NCI-H446 treated with DMSO at 0.1 percent for 48 hours (cell line): ENCODE measurements at regions not wholly inside any gene's neighbourhood (a gene's known extent, or its start where the extent isn't known, plus 50 kb on each side); places are given as distances from the start of the nearest gene placed in this dataset.
A peak's percentile ranks its signal among the peaks of the same experiment; 100 is the strongest.
"Not testable (repeated sequence)": the region's sequence is repeated elsewhere in the genome, so short reads cannot be mapped to it uniquely, and the experiment has no call there.

Experiments
- DNase-seq: peaks from one replicate; lab custom pipeline; 2025; lab: John Stamatoyannopoulos, UW

DNA sequence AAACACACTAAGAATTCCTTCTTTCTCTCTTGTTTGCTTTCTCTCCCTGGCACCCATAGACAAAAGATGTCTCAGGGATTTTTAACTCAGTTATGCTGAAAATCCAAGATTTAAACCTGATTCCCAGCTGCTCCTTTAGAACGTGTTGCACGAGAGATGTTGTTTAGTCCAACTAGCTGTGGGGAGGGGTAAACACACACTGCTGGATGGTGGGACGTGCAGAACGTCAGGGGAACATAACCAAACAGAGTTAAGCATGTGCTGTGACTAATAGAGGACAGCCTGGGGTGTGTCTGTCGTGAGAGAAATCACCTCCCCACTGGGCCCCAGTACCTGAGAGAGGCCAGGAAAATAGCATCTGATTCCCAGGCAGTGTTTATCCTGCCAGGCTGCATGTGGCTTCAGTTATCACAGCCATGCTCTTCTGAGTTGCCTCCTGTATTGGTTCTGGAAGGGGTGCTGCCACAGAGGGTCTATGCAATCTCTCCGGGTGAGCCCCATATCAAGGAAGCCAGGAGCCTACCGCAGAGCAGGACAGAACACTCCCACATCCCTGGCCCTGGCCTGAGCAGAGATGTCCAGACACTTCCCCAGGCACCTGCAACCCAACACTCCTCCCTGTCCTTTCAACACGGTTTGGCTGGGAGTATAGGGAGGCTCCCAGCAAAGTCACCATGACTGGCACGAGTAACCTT lies 112.7 kb upstream of the EGLN3 start:
- no peak for DNase-seq

DNA sequence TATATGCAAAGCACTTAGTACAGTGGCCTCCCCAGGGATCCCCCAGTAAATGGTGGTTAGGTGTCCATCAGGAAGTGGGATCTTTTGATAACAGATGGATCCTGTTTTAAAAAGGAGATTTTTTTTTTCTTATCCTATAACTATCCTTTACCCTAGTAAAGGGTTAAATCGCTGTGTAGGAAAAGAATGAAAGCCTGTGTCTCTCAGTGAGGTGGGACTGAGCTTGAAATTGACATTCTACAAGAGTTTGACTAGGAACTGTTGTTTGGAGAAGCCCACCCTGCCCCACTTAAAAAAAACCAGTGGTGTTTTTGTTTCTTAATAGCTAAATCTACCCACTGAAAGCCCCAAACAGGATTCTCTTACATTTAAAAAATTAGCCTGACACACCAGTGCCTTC lies 112.2 kb upstream of the EGLN3 start:
- no peak for DNase-seq

DNA sequence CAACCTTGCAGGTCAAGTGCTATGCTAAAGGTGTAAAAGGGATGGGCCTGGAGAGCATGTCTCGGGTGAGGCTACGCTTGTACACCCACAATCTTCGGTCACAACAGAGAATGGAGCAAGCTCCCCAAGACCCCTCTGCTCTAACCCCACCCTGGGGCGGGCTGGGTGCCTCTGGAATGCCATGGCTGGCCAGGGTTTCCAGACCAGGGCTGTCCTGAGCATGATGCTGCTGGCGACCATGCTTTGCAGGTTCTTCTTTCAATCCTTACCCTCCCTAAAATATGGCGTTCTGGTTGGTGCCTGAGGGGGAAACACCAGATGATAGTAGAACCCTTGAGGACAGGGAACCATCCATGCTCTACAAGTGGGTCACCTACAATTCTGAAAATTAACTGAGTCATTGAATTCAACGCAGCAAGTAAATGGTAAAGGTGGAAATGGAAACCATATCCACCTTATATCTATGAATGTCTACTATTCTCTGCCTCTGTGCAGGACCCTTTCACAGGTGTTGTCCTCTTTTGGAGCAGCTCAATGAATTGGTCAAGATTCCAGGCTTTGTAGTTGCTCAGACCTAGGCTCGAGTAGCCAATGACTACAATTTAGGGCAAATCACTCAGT lies 111.6 kb upstream of the EGLN3 start:
- no peak for DNase-seq

DNA sequence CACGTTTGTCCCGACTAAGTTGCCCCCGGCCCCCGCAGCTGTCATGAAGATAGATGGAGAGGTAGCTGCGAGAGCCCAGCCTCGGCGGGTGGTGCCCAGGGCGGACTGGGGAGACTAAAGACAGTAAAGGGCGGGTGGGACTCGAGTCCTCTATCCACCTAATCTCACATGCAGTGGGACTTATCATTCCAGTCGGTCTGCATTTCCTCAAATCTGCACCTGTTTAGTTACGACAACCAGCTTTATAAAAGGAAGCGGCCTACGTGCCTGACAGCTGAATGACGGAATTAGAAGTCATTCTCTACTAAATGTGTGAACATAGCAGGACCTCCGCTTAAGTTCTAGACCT lies 109.8 kb upstream of the EGLN3 start:
- DNase-seq: no peak

DNA sequence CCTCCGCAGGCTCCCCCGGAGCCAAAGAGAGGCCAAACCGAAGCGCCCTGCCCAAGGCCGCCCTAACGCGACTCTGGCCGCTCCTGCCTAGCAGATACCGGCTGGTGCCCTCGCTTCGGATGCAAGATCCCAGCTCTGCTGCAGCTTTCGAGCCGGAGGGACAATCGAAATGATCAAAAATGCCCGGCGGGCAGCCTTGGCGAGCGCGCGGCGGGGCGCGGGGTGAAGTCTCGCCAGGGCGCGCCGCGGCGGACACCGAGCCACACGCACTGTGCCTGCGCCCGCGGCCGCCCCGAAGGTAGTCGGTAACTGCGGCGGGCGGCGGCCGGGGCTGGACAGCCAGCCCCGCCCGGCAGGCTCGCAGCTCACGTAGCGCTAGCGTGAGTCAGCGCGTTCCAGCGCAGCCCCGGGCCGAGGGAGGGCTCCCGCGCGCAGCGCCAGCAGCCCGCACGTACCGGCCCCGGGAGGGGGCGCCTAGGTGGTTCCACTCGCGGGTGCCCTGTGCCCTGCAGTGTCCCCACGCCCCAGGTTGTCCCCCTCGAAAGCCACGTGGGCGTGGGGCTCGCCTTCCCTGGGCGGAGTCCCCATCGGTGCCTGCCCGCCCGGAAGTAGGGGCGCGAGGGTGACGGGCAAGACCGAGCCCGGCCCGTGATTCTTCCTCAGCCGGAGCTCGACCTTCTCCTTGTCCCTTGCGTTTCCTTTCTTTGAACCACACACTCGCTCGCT lies 109.2 kb upstream of the EGLN3 start:
- no peak for DNase-seq

DNA sequence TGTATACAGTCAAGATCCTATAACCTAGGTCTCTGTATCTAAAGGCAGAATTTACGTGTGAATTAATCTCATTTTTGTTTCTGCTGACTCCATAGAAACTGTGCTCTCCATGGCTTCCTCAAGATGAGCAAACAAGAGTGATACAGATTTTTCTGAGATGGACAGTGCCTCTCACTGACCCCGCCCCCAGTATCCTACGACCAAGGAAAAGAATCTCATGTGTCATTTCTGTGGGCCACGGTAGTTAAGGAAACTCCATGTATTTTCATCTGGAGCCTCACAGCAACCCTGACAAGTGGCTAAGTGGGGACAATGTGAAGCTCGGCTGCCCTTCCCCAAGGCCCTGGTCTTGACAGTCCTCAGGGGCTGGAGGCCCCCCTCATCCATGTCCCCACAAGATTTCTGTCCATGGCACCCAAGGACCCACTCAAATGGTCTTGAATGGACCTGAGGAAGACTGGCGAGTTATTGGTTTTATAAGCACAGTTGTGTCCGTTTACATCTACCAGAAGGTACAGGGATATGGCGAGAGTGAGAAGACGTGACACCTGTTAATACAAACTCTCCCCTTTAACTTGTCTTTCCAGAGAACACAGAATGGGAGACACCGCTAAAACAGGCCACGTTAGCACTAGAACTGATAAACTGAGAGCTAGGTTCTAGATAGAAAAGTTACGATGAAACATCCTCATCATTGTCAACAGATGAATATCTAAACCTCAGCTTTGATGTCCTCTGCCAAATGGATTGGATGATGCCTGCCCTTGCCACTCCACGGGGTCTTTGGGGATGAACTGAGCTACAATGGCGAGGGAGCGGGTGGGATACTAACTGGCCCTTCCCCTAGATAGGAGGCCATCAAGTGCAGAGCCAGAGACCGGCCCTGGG lies 108.4 kb upstream of the EGLN3 start:
- no peak for DNase-seq

DNA sequence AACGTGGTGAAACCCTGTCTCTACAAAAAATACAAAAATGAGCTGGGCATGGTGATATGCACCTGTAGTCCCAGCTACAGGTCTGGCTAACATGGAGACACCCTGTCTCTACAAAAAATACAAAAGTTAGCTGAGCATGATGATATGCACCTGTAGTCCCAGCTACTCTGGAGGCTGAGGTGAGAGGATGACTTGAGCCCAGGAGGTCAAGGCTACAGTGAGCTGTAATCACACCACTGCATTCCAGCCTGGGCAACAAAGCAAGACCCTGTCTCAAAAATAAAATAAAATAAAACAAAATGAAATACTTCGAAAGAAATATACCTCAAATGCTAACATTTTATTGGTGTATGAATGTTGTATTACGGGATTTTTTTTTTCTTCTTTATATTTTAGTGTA lies 107.6 kb upstream of the EGLN3 start:
- no peak for DNase-seq

DNA sequence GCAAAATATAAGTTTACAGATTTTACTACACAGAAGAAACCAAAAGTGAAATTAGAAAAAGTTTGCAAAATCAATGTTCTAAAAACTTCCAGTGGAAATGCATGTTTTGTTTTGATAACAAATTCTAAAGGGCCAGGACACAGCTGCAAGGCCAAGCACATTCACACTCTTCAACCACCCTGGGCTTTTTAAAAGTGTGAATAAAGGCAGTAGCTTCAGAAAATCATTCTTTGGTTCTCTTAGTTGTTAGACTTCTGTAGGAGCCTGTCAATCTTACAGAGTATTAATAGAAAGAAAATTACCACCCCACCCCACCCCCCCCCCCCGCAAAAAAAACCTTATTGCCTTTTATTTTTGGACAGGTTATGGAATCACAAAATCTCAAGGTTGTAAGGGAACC lies 105.2 kb upstream of the EGLN3 start:
- no peak for DNase-seq

DNA sequence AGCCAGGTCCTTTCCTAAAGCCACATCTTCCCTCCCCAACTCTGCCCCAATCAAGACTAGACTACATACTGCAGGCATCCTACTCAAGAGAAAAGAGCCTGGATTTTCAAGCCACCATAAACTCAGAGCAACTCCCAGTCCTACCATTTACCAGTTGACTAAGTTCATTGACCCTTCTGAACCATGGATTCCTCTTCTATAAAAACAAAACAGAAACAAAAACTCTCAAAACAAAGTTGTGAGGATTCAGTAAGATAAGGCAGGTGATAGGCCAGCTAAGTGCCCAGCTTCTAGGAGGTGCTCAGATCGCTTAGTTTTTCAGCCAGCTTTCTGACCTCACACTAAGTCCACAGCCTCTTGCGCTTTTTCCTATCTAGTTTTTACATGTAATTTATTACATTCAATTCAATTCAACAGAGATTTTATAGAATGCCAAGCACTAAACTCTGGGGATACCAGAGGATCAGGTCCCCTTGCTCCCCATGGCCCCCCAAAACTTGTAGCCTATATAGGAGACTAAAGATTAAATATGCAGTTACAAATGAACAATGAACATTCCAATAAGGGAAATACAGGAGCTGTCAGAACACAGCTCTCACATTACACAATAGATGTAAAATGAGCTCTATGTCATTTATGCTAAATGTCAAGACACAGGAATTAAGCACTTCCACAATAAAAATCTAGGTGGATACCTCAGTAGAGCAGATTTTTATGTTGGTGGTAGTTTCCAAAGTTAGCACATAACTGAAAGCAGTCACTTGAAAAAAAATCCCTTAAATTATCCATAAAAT lies 104.5 kb upstream of the EGLN3 start:
- DNase-seq: no peak

DNA sequence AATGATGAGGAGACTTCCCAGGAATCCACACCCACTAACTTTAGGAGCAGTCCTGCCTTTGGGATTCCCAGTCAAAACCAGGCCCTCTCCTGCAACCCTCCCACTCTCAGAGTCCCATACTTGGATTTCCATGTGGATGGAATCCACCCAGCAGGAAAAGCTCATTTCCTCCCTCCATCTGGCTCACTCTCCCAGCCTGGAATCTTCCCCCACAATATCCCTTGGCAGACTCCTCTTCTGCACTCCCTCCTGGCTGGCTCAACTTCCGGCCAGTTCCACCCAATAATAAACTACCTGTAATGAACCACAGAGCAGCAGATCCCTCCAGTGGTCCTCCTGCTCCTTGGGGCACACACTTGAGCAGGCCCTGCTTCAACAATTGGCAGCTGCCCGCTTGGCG lies 102.8 kb upstream of the EGLN3 start:
- peak; percentile 47 for DNase-seq

DNA sequence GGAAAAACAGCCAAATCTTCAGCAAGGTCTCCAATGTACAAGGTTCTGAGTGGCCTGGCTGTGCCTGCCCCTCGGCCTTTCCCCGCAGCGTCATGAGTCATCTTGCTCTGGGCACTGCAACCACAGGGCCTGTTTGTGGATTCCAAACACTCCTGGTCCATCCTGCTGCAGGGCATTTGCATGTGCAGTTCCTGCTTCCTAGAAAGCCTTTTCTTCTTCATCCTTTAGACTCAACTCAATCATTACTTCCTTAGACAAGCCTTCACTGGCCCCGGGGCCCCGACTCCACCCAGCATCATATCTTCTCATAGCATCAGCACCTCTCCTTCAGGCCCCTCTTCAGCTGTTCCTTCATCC lies 101.8 kb upstream of the EGLN3 start:
- DNase-seq: no peak

DNA sequence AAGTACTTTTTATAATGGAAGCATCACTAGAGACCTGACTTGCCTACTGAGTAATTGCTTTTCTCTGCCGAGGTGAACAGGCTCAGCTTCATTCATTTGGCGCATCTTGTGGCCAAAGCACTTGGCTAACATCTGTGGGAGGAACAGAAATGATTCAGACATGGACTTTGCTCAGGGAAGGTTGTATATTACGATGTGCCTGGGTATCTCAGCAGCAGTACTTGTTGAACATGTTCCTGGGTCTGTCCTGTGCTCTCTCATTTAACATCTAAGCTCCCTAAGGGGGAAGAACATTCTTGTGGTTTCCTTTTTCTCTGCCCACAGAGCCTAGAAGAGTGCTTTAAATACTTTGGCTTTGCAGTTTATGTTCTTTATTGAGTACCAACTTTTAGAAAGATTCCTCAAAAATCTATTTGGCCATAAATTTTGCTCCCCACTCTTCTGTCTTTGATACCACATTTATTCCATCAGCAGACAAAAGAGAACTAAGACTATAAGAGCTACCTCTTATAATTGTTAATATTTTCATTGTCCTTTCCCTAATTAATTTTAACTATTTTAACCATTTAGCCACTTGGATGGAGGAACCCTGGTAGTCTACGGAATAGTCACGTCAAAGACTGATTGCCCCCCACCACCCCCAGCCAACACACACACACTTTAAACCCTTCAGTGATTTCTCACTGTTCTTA lies 101.2 kb upstream of the EGLN3 start:
- DNase-seq: no peak

DNA sequence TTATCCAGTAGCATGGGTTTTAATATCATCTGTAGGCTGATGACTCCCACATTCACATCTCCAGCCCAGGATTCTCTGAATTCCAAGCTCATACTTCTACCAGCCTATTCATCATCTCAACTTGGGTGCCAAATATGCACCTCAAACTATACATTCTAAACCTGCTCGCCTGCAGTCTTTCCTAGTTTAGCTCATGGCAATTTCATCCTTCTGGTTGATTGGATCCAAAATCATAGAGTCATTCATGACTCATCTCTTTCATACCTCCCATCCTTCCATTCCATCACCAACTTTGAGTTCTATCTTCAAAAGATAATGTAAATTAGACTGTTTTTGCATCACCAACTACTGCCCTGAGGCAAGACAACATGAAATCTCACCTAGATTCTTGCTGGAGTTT lies 99.7 kb upstream of the EGLN3 start:
- no peak for DNase-seq

DNA sequence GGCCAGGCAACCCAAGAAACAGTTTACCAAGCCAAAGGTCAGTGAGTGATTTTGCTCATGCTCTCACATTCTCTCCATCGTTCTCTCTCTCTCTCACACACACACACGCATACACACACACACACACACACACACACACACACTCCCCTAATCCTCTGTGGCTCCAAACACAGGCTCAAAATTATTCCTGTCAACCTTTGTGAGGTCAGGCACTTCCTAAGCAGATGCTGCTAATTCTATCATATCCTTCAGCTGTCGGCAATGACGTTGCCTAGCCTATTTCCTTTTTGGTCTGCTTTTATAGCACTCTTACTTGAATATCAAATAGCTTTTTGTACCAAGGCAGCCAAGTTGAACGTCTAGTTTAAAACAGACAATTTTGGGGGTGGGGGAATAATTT lies 98.9 kb upstream of the EGLN3 start:
- DNase-seq: no peak

DNA sequence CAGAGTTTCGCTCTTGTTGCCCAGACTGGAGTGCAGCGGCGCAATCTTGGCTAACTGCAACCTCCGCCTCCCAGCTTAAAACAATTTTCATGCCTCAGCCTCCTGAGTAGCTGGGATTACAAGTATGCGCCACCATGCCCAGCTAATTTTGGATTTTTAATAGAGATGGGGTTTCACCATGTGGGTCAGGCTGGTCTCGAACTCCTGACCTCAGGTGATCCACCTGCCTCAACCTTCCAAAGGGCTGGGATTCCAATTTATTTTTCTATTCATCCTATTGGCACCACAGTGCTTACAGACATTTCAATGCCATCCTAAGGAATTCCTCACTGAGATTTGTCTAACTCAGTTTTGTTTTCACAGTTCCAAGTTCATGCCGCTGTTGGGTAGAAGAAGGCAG lies 98.3 kb upstream of the EGLN3 start:
- DNase-seq: not testable (repeated sequence)

DNA sequence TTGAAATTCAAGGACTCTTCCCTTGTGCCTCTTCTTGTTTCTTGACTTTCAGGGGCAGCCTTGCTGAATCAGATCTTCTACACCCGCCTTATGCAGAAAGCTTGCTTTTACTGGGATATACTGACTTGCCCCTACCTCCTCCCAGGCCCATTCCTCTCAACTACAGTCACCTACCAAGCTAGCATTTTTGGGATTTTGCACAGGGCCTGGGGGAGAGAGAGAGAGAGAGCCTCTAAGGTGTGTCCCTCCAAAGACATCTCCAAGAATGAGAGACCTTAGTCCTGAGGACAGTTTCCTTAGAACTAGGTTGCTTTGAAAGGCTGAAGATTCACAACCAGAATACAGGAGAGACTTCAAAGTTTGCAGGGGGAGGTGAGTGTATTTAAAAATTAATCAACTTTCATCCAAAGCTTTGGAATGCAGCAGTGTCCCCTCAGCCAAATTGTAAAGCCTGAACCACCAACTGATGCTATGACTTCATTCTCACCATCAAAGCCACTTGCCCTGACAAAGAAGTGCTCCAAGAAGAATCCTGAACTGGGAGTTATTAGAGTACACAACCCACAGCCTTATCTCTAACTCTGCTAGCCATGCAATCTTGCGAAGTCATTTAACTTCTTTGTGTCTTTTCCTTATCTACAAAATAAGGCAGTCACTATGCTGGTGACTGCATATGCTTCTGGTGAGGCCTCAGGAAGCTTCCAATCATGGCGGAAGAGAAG lies 96.1 kb upstream of the EGLN3 start:
- DNase-seq: no peak

DNA sequence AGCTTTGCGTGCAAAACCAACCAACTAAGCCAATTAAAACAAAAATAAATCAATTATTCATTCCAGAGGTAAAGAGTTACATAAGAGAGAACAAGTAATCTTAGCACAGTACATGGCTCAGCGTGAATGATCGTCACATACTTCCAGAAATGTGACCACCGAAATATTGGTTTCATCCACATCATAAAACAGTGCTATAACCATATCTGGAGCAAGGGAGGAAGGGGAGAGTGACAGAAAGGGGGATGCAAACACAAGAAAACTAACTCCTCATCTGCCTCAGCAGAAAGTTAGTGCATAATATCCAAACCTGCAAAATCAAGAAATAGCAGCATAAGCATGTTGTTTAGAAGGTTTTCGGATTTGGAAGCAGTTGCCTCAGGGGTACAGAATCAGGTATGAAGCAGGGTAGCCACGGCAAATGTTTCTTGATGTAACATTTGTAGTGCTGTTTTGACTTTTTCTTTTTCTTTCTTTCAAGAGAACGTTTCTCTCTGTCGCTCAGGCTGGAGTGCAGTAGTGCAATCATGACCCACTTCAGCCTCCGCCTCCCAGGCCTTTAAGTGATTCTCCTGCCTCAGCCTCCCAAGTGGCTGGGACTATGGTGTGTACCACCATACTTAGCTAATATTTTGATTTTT lies 93.9 kb upstream of the EGLN3 start:
- no peak for DNase-seq

DNA sequence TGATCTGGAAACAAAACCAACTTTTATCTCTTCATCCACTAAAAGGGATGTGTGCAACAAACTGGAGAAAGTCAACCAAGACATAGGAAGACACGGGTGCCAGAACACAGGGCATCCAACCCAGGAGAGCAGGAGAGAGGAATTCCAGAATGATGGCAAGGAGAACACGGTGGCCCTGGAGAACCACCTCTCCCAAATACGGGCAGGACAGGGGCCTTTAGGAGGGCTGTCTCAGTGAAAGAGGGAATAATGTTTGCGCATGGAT lies 93.4 kb upstream of the EGLN3 start:
- no peak for DNase-seq

DNA sequence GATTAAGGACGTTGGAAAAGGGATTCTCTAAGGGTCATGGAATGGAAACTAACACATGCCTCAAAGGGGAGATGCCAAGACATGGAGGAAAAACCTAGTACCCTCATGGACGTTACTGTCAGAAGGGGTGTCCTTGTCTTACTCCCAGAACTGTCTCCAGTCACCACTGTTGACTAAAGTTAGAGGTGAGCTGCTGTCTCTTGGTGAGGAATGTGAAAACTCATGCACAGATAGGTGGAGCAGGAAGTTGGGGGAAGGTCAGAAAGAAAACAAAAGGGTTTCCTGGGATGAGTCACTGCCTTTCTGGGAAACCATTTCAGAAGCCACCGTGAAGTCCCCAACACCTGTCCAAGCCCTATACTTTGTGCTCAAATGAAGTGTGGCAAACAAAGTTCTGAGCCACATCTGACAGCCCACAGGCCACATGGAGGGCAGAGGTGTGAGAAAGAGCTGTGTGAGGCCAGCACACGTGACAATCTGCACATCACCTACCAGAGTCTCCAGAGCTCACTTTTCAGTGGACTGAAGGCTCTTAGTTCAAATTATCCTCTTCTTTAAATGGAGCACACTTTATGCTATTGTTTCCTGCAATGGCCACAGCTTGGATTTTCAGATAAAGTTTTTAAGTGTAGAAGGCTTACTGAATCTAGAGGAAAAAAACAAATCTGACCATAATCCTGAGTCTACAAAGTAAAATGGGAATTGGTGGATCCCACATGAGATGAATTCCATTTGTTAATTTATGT lies 92.9 kb upstream of the EGLN3 start:
- no peak for DNase-seq

DNA sequence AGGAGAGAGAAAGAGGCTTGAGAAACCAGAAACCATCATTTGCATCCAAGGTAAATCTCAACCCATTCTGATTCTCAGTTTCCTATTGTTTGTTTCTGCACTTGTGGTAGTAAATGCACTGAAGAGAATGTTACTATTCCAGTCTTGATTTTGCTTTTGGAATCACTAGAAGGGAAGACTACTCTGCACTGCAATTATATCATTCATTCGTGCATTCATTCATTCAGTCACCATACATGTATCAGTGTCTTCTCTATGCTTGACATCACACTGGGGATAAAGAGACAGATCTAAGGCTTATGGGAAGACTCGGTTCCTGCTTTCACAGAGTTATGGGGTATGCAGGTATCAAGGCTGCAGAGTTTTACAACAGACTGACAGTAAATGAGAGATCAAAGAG lies 90.3 kb upstream of the EGLN3 start:
- DNase-seq: no peak
